HFF-Myc (cell line): ENCODE measurements at regions not wholly inside any gene's neighbourhood (a gene's known extent, or its start where the extent isn't known, plus 50 kb on each side); places are given as distances from the start of the nearest gene placed in this dataset.

Source experiments
- DNase-seq: peaks from one replicate; pipeline ENCODE4 v3.0.0-alpha.2; 2011; ENCODE audit warnings: low read depth; ENCODE audit errors: extremely low read depth
- H3K4me3 ChIP-seq: replicated peaks from 2 replicates; pipeline ENCODE4 v1.5.1; 2011; ENCODE audit warnings: low read depth, mild to moderate bottlenecking, control low read depth, low read length
- TF ChIP-seq, protein P1 (sequence below): IDR thresholded peaks from 2 replicates; pipeline ENCODE4 v1.5.1; 2012; ENCODE audit warnings: mild to moderate bottlenecking, low read depth, low read length, control low read depth; ENCODE audit errors: missing control alignments

- no peak overlapping the region for H3K4me3 ChIP-seq
- no peak for DNase-seq
- TF ChIP-seq, protein P1, sequence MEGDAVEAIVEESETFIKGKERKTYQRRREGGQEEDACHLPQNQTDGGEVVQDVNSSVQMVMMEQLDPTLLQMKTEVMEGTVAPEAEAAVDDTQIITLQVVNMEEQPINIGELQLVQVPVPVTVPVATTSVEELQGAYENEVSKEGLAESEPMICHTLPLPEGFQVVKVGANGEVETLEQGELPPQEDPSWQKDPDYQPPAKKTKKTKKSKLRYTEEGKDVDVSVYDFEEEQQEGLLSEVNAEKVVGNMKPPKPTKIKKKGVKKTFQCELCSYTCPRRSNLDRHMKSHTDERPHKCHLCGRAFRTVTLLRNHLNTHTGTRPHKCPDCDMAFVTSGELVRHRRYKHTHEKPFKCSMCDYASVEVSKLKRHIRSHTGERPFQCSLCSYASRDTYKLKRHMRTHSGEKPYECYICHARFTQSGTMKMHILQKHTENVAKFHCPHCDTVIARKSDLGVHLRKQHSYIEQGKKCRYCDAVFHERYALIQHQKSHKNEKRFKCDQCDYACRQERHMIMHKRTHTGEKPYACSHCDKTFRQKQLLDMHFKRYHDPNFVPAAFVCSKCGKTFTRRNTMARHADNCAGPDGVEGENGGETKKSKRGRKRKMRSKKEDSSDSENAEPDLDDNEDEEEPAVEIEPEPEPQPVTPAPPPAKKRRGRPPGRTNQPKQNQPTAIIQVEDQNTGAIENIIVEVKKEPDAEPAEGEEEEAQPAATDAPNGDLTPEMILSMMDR: no peak
Observed at GRCh38 chr16:62157544-62157943, 121.3 kb upstream of the CDH8 start.

DNA sequence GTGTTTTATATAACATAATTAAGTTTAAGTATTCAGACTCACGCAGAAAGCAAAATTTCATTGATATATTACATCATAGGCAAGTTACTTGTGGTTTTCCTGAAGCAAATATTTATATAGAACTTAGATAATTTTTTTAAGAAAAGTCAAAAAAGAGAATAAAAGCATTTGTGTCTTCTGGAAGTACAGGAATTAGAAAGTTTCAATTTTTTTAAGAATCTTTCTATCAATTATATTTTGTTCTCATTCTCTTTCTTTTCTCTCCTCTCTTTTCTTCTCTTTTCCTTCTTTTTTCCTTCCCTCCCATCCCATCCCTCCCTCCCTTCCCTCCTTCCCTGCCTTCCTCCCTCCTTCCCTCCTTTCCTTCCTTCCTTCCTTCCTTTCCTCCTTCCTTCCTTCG is 120.7 kb upstream of the CDH8 start:
- DNase-seq: no peak
- TF ChIP-seq, protein P1: no peak
- H3K4me3 ChIP-seq: no peak overlapping the region

DNA sequence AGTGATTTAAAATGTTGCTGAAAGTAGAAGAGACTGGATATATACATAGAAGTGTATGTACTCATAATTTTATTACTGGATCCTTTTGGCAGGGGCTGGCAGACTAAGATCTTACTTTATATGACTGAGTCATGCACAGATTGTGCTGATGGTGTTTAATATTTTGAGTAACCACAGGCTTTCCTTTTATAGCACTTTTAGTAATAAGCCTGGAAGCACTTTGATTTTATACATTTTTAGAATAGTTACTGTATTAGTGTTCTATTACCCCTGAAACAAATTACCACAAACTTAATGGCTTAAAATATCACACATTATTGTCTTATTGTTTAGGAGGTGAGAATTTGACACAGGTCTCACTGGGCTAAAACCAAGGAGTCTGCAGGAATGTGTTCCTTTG is 113.4 kb upstream of the CDH8 start:
- TF ChIP-seq, protein P1: no peak
- DNase-seq: no peak

DNA sequence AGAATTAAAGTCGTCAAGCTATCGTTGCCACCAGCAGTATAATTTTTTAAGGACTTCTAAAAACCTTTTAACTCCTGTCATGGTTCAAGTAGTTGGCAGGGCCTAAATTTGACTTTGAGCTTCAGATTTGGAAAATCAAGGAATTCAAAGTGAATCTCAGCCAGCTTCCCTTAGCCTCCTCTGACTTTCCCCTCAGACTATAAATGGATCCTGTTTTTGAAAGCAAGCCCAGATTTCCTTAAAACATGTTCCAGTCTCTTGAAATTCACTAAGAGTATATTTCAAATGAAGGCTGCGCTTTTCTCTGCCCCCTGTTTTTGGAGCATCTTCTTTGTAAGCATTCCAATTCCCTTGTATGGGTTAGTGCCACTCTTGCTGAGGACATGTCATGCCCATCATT is 101.8 kb upstream of the CDH8 start:
- TF ChIP-seq, protein P1: no peak
- DNase-seq: no peak
- no peak overlapping the region for H3K4me3 ChIP-seq

More for the DNA sequence above, 113.4 kb upstream of the CDH8 start:
- no peak overlapping the region for H3K4me3 ChIP-seq

DNA sequence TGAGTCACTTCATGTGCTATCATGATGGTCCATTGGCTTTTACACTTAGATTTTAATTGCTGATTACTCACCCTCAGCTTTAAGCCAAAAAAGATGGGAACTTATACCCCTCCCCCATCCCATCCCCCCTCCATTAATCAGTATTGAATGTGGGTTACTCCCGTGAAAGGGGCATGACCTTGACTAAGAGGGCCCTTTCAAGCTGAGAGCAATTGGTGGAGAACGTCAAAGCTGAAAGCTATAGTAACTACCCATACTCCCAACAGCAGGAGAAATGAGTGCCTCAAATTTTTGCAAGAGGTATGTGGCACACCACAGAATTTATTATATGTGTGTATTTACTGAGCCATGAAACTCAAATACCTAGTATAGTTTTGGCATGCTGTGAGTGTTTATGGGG is 99.7 kb upstream of the CDH8 start:
- H3K4me3 ChIP-seq: no peak overlapping the region
- TF ChIP-seq, protein P1: no peak
- no peak for DNase-seq

DNA sequence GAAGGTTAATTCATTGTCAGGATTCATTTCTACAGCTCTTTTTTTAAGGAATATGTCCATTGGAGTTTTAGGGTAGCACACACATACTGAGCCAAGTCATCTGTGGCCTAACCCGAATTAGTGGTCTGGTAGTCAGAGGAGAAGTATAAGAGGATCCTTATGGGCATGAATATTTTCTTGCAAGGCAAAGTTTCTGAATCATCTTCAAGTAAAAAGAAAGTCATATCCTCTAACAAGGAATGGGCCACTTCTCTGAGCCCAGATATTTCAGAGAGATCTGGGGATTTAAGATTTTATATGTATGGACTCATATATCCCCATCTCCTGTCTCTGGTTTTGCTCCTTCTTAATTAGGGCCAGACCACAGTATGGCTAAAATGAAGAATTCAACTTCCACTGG is 99.2 kb upstream of the CDH8 start:
- DNase-seq: no peak
- H3K4me3 ChIP-seq: no peak overlapping the region
- TF ChIP-seq, protein P1: no peak

- TF ChIP-seq, protein P1: no peak
- no peak overlapping the region for H3K4me3 ChIP-seq
- DNase-seq: no peak
Observed at GRCh38 chr16:62130101-62130500, 93.9 kb upstream of the CDH8 start.
